ENCODE measurements at regions not wholly inside any gene's neighbourhood (a gene's known extent, or its start where the extent isn't known, plus 50 kb on each side); places are given as distances from the start of the nearest gene placed in this dataset.

DNA sequence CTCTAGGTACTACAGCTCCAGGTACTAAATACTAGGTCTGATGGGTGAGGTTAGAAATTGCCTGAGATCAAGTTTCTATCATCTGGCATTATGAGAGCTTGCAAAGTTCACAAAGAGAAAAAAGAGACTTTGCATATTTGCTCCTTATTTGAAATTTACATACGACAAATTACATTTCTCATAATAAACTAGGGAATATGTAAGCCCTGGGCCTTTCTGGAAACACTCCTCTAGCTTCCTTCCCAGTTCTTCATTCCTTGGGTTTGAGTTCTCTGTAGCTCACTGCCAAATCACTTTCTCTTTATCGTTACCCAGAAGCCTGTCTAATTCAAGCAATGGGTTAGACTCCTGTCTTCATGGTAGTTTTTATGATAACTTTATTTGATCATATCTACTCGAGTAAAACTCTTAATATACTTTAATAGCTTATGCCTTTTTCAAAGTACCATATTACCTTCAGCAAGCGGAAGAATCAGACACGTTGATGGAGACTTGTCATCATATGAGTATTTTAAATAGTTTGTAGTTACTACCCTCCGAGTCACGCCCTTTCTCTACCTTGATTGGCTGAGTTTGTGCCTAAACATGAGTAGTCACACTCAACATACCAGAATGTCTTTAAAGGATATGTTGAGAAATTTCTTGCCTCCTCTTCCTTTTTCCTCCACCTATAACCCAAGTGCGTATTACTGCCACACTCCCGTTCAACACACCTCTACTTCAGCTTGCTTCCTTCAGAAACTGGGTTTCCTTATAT lies 150.5 kb downstream of the DKK1 start:
- Histone ChIP-seq H3K14ac (ENCODE audit: low read length in 2 of 2) (no peak overlapping the region), H3K23ac (ENCODE audit: low read length in 2 of 2) (no peak overlapping the region), H3K79me1 (replicated peaks; ENCODE audit: low read length, poor library complexity, severe bottlenecking) (no peaks in the 10 kb centered on the region), H2AK5ac (ENCODE audit: low read length, severe bottlenecking) (no peak overlapping the region), H4K91ac (ENCODE audit: low read length) (no peak overlapping the region), H4K8ac (ENCODE audit: low read length) (no peak overlapping the region), H2BK12ac (ENCODE audit: low read length in 2 of 2) (no peak overlapping the region), H3K36me3 (ENCODE audit: control insufficient read depth in 1 of 2, insufficient read depth in 2 of 2, low read depth in 1 of 2, low read length in 2 of 2) (no peaks in the 10 kb centered on the region), H3K27ac (ENCODE audit: low read length, poor library complexity, severe bottlenecking) (no peak overlapping the region), H3K18ac (ENCODE audit: low read depth in 1 of 2, low read length in 2 of 2) (no peak overlapping the region), H2BK5ac (ENCODE audit: low read depth, low read length, poor library complexity, severe bottlenecking) (no peak overlapping the region), H3K9ac (ENCODE audit: low read length) (no peak overlapping the region), H3K4me1 (ENCODE audit: control insufficient read depth, insufficient read depth, low read depth, low read length) (peaks cover 3% of the 10 kb centered on the region), H3K9me3 (ENCODE audit: control insufficient read depth, low read length) (no peaks in the 10 kb centered on the region), H3K27me3 (ENCODE audit: control insufficient read depth in 1 of 2, insufficient read depth in 1 of 2, low read length in 2 of 2) (no peaks in the 10 kb centered on the region), H3K4me2 (ENCODE audit: low read length, poor library complexity, severe bottlenecking) (no peak overlapping the region), H2BK120ac (ENCODE audit: low read depth, low read length) (no peak overlapping the region), H3K4ac (ENCODE audit: low read depth in 1 of 2, low read length in 2 of 2) (no peak overlapping the region), H3K4me3 (ENCODE audit: insufficient read depth in 1 of 2, low read depth in 1 of 2, low read length in 2 of 2) (no peak overlapping the region), H2AFZ (ENCODE audit: low read depth, low read length) (no peak overlapping the region), H2BK15ac (ENCODE audit: low read depth, poor library complexity, severe bottlenecking) (no peak overlapping the region)
- 94% methylated on average over 7 of the region's 9 CpGs for WGBS
- DNase-seq: no peak

DNA sequence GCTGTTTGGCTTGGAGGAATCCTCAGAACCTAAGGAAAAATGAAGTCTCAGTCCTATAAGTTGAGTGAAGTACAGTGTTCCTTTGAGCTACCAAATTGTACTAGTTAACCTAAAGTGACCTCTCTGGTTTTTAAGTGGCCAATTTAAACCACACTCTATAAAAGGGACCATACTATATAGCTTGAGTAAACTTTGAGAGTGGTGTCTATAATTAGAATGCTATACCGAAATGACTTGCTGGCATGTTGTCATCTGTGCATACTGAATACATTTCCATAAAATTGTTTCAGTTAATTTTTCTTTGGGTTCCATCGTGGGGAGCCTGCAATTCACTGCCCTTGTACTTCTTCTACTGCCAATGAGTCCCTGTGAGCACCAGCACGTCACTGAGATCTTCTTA lies 151.1 kb downstream of the DKK1 start:
- no peak overlapping the region for H2AFZ ChIP-seq (ENCODE audit: low read depth, low read length)
- no peaks in the 10 kb centered on the region for H3K36me3 ChIP-seq (ENCODE audit: control insufficient read depth in 1 of 2, insufficient read depth in 2 of 2, low read depth in 1 of 2, low read length in 2 of 2)
- no peak overlapping the region for H2BK5ac ChIP-seq (ENCODE audit: low read depth, low read length, poor library complexity, severe bottlenecking)
- H3K4me3 ChIP-seq (ENCODE audit: insufficient read depth in 1 of 2, low read depth in 1 of 2, low read length in 2 of 2): no peak overlapping the region
- no peaks in the 10 kb centered on the region for H3K79me1 ChIP-seq (replicated peaks; ENCODE audit: low read length, poor library complexity, severe bottlenecking)
- H3K27ac ChIP-seq (ENCODE audit: low read length, poor library complexity, severe bottlenecking): no peak overlapping the region
- no peak overlapping the region for H3K4me2 ChIP-seq (ENCODE audit: low read length, poor library complexity, severe bottlenecking)
- H3K9me3 ChIP-seq (ENCODE audit: control insufficient read depth, low read length): no peaks in the 10 kb centered on the region
- H3K27me3 ChIP-seq (ENCODE audit: control insufficient read depth in 1 of 2, insufficient read depth in 1 of 2, low read length in 2 of 2): no peaks in the 10 kb centered on the region
- H4K8ac ChIP-seq (ENCODE audit: low read length): no peak overlapping the region
- no peak overlapping the region for H3K18ac ChIP-seq (ENCODE audit: low read depth in 1 of 2, low read length in 2 of 2)
- H3K23ac ChIP-seq (ENCODE audit: low read length in 2 of 2): no peak overlapping the region
- no peak overlapping the region for H2BK15ac ChIP-seq (ENCODE audit: low read depth, poor library complexity, severe bottlenecking)
- H3K4ac ChIP-seq (ENCODE audit: low read depth in 1 of 2, low read length in 2 of 2): no peak overlapping the region
- WGBS: 94% methylated on average over 2 of the region's 3 CpGs
- H3K4me1 ChIP-seq (ENCODE audit: control insufficient read depth, insufficient read depth, low read depth, low read length): peaks cover 3% of the 10 kb centered on the region
- no peak overlapping the region for H3K14ac ChIP-seq (ENCODE audit: low read length in 2 of 2)
- H3K9ac ChIP-seq (ENCODE audit: low read length): no peak overlapping the region
- H2BK12ac ChIP-seq (ENCODE audit: low read length in 2 of 2): no peak overlapping the region
- H4K91ac ChIP-seq (ENCODE audit: low read length): no peak overlapping the region
- no peak for DNase-seq
- no peak overlapping the region for H2AK5ac ChIP-seq (ENCODE audit: low read length, severe bottlenecking)
- no peak overlapping the region for H2BK120ac ChIP-seq (ENCODE audit: low read depth, low read length)

GRCh38 chr10:52466464-52466863 lies 152.4 kb downstream of the DKK1 start:
- Histone ChIP-seq H3K4me3 (ENCODE audit: insufficient read depth in 1 of 2, low read depth in 1 of 2, low read length in 2 of 2) (no peak overlapping the region), H2BK5ac (ENCODE audit: low read depth, low read length, poor library complexity, severe bottlenecking) (no peak overlapping the region), H3K9ac (ENCODE audit: low read length) (no peak overlapping the region), H3K14ac (ENCODE audit: low read length in 2 of 2) (no peak overlapping the region), H4K8ac (ENCODE audit: low read length) (no peak overlapping the region), H3K9me3 (ENCODE audit: control insufficient read depth, low read length) (no peaks in the 10 kb centered on the region), H3K18ac (ENCODE audit: low read depth in 1 of 2, low read length in 2 of 2) (no peak overlapping the region), H3K79me1 (replicated peaks; ENCODE audit: low read length, poor library complexity, severe bottlenecking) (no peaks in the 10 kb centered on the region), H2BK12ac (ENCODE audit: low read length in 2 of 2) (no peak overlapping the region), H3K4ac (ENCODE audit: low read depth in 1 of 2, low read length in 2 of 2) (no peak overlapping the region), H3K4me1 (ENCODE audit: control insufficient read depth, insufficient read depth, low read depth, low read length) (peaks cover 3% of the 10 kb centered on the region), H2AFZ (ENCODE audit: low read depth, low read length) (peak overlapping the region; percentile 81), H3K36me3 (ENCODE audit: control insufficient read depth in 1 of 2, insufficient read depth in 2 of 2, low read depth in 1 of 2, low read length in 2 of 2) (no peaks in the 10 kb centered on the region), H2AK5ac (ENCODE audit: low read length, severe bottlenecking) (no peak overlapping the region), H2BK120ac (ENCODE audit: low read depth, low read length) (no peak overlapping the region), H3K27me3 (ENCODE audit: control insufficient read depth in 1 of 2, insufficient read depth in 1 of 2, low read length in 2 of 2) (no peaks in the 10 kb centered on the region), H3K27ac (ENCODE audit: low read length, poor library complexity, severe bottlenecking) (no peak overlapping the region), H2BK15ac (ENCODE audit: low read depth, poor library complexity, severe bottlenecking) (peak overlapping the region; percentile 33), H4K91ac (ENCODE audit: low read length) (no peak overlapping the region), H3K23ac (ENCODE audit: low read length in 2 of 2) (no peak overlapping the region), H3K4me2 (ENCODE audit: low read length, poor library complexity, severe bottlenecking) (no peak overlapping the region)
- WGBS: 60% methylated on average over 5 of the region's 5 CpGs
- DNase-seq: no peak

GRCh38 chr10:52469970-52470705 lies 156.1 kb downstream of the DKK1 start:
- H3K79me1 ChIP-seq (replicated peaks; ENCODE audit: low read length, poor library complexity, severe bottlenecking): no peaks in the 10 kb centered on the region
- no peak overlapping the region for H4K8ac ChIP-seq (ENCODE audit: low read length)
- H3K4ac ChIP-seq (ENCODE audit: low read depth in 1 of 2, low read length in 2 of 2): no peak overlapping the region
- no peaks in the 10 kb centered on the region for H3K36me3 ChIP-seq (ENCODE audit: control insufficient read depth in 1 of 2, insufficient read depth in 2 of 2, low read depth in 1 of 2, low read length in 2 of 2)
- no peak for DNase-seq
- no peak overlapping the region for H3K4me3 ChIP-seq (ENCODE audit: insufficient read depth in 1 of 2, low read depth in 1 of 2, low read length in 2 of 2)
- no peak overlapping the region for H3K14ac ChIP-seq (ENCODE audit: low read length in 2 of 2)
- H2BK15ac ChIP-seq (ENCODE audit: low read depth, poor library complexity, severe bottlenecking): no peak overlapping the region
- H3K9me3 ChIP-seq (ENCODE audit: control insufficient read depth, low read length): no peaks in the 10 kb centered on the region
- no peaks in the 10 kb centered on the region for H3K27me3 ChIP-seq (ENCODE audit: control insufficient read depth in 1 of 2, insufficient read depth in 1 of 2, low read length in 2 of 2)
- no peak overlapping the region for H2AFZ ChIP-seq (ENCODE audit: low read depth, low read length)
- H3K4me1 ChIP-seq (ENCODE audit: control insufficient read depth, insufficient read depth, low read depth, low read length): peaks cover 3% of the 10 kb centered on the region
- no peak overlapping the region for H3K27ac ChIP-seq (ENCODE audit: low read length, poor library complexity, severe bottlenecking)
- H2BK5ac ChIP-seq (ENCODE audit: low read depth, low read length, poor library complexity, severe bottlenecking): no peak overlapping the region
- no CpG with 5 or more reads among the region's 1 CpG for WGBS
- H2BK120ac ChIP-seq (ENCODE audit: low read depth, low read length): no peak overlapping the region
- H4K91ac ChIP-seq (ENCODE audit: low read length): no peak overlapping the region
- no peak overlapping the region for H2BK12ac ChIP-seq (ENCODE audit: low read length in 2 of 2)
- H3K23ac ChIP-seq (ENCODE audit: low read length in 2 of 2): no peak overlapping the region
- H2AK5ac ChIP-seq (ENCODE audit: low read length, severe bottlenecking): no peak overlapping the region
- H3K9ac ChIP-seq (ENCODE audit: low read length): no peak overlapping the region
- no peak overlapping the region for H3K18ac ChIP-seq (ENCODE audit: low read depth in 1 of 2, low read length in 2 of 2)
- no peak overlapping the region for H3K4me2 ChIP-seq (ENCODE audit: low read length, poor library complexity, severe bottlenecking)

Measured in mesenchymal stem cell (in vitro differentiated cells and primary cell).